ENCODE measurements at regions not wholly inside any gene's neighbourhood (a gene's known extent, or its start where the extent isn't known, plus 50 kb on each side); places are given as distances from the start of the nearest gene placed in this dataset.

DNA sequence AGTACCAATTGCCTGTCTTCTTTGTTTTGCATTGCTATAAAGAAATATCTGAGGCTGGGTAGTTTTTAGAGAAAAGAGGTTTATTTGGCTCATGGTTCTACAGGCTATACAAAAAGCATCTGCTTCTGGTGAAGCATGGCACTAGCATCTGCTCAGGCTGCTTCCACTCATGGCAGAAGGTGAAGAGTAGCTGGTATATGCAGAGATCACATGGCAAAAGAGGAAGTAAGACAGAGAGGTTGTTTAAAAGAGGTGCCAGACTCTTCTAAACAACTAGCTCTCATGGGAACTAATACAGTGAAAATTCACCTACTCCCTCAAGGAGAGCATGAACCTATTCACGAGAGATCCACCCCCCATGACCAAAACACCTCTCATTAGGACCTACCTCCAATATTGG is 56.7 kb upstream of the GUCA2B start:
- no peak for DNase-seq

DNA sequence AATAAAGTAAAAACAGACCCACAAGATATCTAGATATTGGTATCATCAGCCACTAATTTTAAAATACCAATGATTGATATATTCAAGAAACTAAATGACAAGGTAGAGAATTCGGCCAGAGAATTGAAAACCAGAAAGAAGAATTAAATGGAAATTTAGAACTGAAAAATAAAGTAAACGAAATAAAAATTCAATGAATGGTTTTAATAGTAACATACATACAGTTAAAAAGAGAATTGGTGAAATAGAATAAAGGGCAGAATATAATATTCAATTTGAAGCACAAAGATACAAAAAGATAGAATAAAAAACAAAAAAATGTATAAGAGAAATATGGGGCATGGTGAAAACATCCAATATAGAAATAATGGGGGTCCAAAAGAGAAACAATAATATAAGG is 64.0 kb upstream of the GUCA2B start:
- no peak for DNase-seq

GRCh38 chr1:42086146-42086545 is 67.1 kb upstream of the GUCA2B start:
- peak; percentile 57 for DNase-seq

DNA sequence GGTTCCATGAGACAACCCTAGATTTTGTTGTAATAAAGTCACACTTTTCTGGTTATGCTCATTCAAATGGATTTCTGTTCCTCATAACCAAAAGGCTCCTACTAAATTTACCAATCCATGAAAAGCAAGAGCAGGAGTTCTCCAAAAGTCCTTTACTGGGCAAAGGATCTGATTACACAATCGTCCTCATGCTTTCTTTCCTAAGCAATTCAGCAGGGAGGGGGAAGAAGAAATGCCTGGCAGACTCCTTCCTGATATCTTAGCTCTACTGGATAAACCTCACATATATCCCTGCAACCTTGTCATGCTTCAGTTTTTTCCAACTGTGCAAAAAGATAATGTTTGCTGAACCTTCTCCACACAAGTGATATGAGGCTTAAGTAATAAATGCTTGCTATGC is 67.6 kb upstream of the GUCA2B start:
- peak; percentile 8 for DNase-seq

DNA sequence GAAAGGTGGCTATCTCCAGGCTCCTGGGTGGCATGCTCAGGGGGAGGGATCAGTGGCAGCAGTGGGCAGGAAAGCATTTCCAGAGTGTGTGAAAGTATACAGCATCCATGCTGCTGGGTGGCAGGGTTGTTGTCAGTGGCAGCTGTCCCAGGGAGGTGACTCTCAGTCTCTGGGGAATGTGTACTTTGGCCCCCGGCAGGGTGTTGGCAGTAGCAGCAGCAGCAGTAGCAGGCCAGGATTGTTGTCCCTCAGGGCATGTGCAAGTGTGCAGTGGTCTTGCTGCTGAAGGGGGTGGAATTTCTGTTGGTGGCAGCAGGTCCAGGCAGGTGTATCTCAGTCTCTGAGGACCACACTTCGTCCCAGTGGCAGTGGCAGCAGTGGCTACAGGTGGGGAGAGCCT is 71.7 kb upstream of the GUCA2B start:
- no peak for DNase-seq

GRCh38 chr1:42075179-42075578 is 78.0 kb upstream of the GUCA2B start:
- no peak for DNase-seq

GRCh38 chr1:42070996-42071395 is 82.2 kb upstream of the GUCA2B start:
- no peak for DNase-seq

- no peak for DNase-seq
These were observed 95.4 kb upstream of the GUCA2B start for GRCh38 chr1:42057800-42058199.

GRCh38 chr1:42056460-42056859 is 96.8 kb upstream of the GUCA2B start:
- no peak for DNase-seq

DNA sequence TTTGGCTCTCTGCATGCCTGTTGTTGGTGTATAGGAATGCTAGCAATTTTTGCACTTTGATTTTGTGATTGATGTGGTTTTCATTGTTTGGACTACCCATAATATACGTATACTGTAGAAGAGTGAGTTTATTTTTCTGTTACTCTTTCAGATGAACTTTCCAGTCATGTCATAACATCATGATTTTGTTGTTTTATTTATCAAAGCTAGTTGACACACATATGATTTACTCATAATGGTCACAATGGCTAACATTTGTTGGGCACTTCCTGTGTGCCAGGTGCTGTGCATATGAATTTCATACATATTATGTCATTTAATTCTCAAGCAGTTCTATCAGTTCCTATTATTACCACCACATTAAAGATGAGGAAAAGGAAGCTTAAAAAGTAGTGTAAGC is 98.1 kb upstream of the GUCA2B start:
- DNase-seq, result no peak

DNA sequence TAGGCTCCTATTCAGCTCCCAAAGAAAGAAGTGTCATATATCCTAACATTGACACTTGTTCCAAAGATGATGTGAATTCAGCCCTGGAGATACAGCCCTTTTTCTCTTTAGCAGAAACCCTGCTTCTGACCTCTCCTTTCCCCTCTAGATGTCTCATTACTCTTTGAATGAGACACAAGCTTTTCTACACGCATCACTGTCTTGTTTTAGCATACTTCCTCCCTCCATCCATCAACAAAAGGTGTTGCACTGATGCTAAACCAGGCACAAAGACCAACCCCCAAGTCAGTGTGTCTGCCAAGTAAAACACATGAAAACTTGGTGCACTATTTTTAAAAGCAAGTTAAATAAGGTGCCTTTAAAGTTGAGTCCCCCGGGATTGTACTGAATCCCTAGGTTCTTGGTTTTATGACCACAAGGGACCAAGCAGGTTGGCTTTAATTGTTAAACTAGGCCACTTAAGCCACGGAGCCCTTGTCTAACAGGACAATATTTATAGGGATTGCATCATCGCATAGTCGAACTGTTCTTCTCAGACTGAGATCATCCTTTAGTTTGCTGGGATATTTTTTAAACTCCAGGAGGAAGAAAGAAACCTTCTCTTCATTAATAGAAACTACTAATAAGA is 101.0 kb upstream of the GUCA2B start:
- DNase-seq, result no peak

DNA sequence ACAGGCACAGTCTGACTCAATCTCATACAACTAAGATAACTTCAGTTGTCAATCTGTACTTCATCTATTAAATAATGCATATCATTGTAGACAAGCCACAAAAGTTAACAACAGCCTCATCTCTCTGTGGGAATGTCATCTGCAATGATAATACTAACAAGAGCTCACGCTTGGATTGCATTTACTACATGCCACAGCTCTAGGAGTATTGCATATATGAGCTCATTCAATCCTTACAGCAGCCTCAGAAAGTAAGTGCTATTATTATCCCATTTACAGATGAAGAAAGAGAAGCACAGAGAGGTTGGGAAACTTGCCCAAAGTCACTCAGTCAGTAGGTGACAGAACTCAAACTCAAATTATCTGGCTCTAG is 105.7 kb upstream of the GUCA2B start:
- no peak for DNase-seq

GRCh38 chr1:42046761-42047507 is 106.3 kb upstream of the GUCA2B start:
- DNase-seq, result peak; percentile 74

DNA sequence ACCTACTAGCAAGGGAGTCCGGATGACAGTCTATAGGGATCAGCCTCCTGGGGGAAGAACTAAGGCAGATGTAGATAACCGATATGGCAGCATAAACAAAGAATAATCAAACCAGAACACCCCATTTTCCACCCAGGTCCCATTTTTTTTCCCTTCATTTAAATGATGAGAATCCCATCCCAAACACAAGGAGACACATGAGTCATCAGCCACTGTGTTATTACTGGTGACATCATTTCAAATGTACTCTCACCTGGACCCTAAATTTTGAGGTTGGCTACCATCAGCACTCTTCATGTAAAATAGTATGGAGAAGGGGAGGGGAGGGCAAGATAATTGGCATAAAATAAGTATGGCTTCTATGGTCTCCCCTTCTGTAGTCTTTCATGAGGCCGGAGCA is 108.9 kb upstream of the GUCA2B start:
- no peak for DNase-seq

DNA sequence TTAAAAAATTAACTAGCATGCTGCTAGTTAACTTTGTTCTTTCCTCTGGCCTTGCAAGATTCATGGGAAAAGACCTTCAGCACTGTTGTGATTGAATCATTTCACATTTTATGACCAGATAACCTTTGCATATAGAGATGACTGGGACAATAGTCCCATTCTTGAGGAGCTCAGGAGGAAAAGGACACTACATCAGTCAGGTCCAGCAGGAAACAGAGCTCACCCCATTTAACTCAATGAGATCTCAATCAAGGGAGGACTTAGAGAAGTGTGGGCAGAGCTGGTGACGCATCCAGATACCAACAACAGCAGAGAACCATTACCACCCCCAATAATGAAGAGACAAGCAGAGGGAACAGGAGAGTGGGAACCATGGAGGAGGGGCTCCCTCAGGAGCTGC is 109.4 kb upstream of the GUCA2B start:
- DNase-seq, result no peak

DNA sequence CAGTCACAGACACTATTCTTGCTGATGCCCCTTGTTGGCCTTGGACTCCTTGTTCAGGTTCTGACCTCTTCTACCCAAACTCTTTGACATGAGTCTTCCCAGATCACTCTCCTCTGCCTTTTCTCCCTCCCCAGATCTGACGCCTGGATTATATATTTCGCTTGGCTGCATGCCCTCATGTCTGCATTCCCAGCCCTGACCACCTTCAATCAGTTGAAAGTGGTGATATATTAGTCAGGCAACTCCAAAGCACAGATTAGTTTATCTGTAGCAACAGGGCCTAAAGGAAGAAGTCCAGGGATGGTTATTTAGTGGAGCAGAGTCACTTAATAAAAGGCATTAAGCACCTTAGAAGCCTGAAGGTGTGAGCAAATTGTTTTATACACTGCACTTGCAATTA is 110.0 kb upstream of the GUCA2B start:
- DNase-seq, result no peak

DNA sequence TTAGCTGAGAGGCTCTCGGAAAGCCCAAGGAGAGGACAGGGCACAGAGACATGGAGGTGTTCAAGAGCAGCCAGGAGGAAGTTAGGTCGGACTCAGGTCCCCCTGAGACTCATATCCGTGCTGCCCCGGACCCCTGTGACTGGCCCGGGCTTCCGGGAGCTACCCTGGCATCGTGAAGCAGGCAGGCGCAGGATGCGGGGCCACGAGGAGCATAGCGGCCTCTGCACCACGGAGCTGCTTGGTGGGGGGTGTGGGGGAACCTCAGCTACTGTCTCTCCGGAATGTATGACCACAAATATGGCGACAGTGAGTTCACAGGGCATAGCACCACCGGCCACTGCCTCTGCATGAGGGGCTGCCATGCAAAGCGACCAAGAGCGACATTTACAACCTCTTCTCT is 112.2 kb upstream of the GUCA2B start:
- DNase-seq, result no peak

GRCh38 chr1:42040159-42040558 is 113.1 kb upstream of the GUCA2B start:
- no peak for DNase-seq

DNA sequence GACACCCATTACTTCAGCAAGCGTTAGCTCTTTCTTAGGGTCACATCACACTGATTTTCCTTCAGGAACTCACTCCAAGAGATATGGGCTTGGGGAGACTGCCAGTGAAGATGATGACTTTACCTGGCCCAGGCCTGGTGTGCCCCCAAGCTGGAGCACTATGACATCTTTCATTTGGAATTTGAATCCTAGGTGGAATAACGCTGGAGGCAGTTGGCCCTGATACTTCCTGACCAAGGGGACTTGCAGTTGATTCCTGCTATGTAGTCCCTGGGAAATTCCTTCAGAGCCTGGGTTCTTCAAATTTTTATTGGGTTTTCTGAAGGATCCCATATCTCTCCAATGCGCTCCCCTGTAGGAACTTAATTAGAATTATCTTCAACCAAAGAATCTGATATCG is 114.9 kb upstream of the GUCA2B start:
- DNase-seq, result no peak

GRCh38 chr1:42037586-42037985 is 115.6 kb upstream of the GUCA2B start:
- no peak for DNase-seq

- no peak for DNase-seq
These were observed 116.0 kb upstream of the GUCA2B start for GRCh38 chr1:42037161-42037560.

DNA sequence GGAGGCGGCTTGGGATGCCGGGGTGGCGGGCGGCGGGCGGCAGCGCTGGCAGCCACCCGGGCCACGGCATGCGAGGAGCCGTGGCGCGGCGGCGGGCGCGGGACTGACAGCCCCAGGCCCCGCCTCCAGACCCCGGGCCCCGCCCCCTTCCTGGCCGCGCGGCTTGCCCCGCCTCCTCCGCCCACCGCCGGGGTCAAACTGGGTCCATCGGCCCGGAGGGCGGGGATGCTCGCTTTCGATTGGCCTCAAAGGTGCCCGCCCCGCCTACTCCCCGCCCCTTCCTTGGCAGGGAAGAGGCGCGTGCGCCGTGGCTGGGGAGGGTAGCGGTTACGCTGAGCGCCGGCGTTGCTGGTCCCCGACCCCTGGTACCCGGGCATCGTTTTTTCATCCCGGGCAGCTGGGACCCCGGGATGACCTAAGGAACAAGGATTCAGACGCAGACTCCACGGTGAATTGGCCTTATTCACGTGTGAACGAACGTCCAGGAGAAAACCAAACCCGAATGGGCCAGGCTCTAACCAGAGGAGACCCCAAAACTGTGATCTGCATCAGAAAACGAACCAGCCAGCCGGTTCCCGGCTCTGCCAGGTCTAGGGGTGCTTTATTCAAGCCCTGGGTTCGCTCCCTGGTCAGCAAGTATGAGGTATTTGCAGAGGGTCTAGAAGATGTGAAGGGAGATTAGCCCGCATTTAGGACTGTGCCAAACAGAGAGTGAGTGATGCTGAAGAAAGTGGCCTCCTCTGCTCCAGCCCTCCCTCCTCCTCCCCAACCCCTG is 117.2 kb upstream of the GUCA2B start:
- DNase-seq, result peak; percentile 97

DNA sequence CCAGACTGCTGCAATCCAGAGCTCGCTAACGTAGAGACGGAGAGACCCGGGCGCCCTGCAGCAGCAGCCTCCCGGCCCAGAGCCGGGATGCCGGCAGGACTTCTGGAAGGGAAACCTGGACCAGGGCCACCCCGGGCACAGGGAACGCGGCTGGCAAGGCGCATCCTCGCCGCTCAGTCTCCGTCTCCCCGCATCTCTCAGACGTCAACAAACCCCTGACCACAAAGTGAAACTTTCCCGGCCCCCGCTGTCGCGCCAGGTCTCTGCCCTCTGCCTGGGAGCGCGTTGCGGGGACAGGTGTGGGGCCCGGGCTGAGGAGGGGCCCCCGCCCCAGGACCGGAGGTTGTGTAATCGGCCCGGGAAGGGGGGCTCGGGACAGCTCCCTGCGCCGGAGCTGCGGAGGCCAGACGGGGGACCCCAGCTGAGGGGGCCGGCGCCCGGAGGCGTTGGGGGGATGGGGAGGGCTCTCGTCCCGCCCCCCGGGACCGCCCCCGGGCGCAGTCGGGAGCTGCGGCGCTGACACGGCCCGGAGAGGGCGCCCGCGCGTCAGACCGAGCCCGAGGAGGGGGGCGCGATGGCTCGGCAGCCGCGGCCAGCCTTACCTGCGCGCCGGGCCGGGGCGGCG is 116.6 kb upstream of the HIVEP3 start:
- peak; percentile 83 for DNase-seq

All from tongue (tissue), 1 donor.